HG02623 (cell line): ENCODE measurements at regions not wholly inside any gene's neighbourhood (a gene's known extent, or its start where the extent isn't known, plus 50 kb on each side); places are given as distances from the start of the nearest gene placed in this dataset.
"Not testable (repeated sequence)": the region's sequence is repeated elsewhere in the genome, so short reads cannot be mapped to it uniquely, and the experiment has no call there.

Experiments used
- ATAC-seq: cut with Tn5 transposase; IDR thresholded peaks from one replicate; pipeline ENCODE4 v1.9.1; 2021; ENCODE audit warnings: moderate library complexity; ENCODE audit not compliant: unreplicated experiment

GRCh38 chr4:17018621-17019020, 120.2 kb upstream of the LDB2 start:
- ATAC-seq: not testable (repeated sequence)

GRCh38 chr4:17018013-17018412, 119.6 kb upstream of the LDB2 start:
- ATAC-seq: no peak

GRCh38 chr4:17013382-17014006, 115.0 kb upstream of the LDB2 start:
- no peak for ATAC-seq

GRCh38 chr4:17012451-17012850, 114.0 kb upstream of the LDB2 start:
- no peak for ATAC-seq

GRCh38 chr4:17010426-17011087, 112.1 kb upstream of the LDB2 start:
- ATAC-seq: no peak

GRCh38 chr4:17009871-17010367, 111.5 kb upstream of the LDB2 start:
- no peak for ATAC-seq

- ATAC-seq: no peak
These were observed 110.4 kb upstream of the LDB2 start for GRCh38 chr4:17008834-17009345.

GRCh38 chr4:17003606-17004392, 105.4 kb upstream of the LDB2 start:
- ATAC-seq: not testable (repeated sequence)

GRCh38 chr4:16995451-16995850, 97.0 kb upstream of the LDB2 start:
- ATAC-seq: no peak

- ATAC-seq: no peak
These were observed 95.8 kb upstream of the LDB2 start for GRCh38 chr4:16993956-16994840.

- no peak for ATAC-seq
These were observed 94.3 kb upstream of the LDB2 start for GRCh38 chr4:16992566-16993225.

- no peak for ATAC-seq
These were observed 93.0 kb upstream of the LDB2 start for GRCh38 chr4:16991450-16991849.

- no peak for ATAC-seq
These were observed 90.9 kb upstream of the LDB2 start for GRCh38 chr4:16989371-16989770.

- no peak for ATAC-seq
These were observed 90.4 kb upstream of the LDB2 start for GRCh38 chr4:16988814-16989213.

GRCh38 chr4:16977081-16977480, 78.6 kb upstream of the LDB2 start:
- no peak for ATAC-seq

GRCh38 chr4:16969696-16970135, 71.3 kb upstream of the LDB2 start:
- no peak for ATAC-seq

- ATAC-seq: no peak
These were observed 69.3 kb upstream of the LDB2 start for GRCh38 chr4:16967722-16968121.

- no peak for ATAC-seq
These were observed 60.9 kb upstream of the LDB2 start for GRCh38 chr4:16959305-16959704.

GRCh38 chr4:16952896-16953630, 54.6 kb upstream of the LDB2 start:
- no peak for ATAC-seq
